ENCODE measurements at regions not wholly inside any gene's neighbourhood (a gene's known extent, or its start where the extent isn't known, plus 50 kb on each side); places are given as distances from the start of the nearest gene placed in this dataset.

DNA sequence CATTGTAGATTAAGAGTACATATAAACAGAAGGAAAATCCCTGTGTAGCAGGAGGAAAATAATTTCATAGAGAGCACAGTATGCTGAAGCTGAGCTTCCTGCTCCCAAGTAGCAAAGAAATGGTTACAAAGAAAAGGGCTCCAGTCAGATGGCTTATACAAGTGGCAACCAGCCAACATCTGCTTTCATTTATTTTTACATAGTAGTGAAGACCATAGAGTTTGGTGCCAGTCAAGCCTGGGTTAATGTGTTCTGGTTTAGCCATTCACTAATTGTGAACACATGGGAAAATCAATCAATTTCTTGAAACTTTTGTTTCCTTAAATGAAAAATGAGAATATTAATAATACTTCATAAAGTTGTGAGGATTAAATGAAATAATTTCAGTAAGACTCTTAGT lies 111.3 kb upstream of the ELOVL6 start:
- Histone ChIP-seq H3K27ac (ENCODE audit: low read depth in 1 of 2, low read length in 2 of 2) (no peak overlapping the region), H3K36me3 (ENCODE audit: control insufficient read depth in 1 of 2, insufficient read depth in 2 of 2, low read length in 1 of 2) (no peaks in the 10 kb centered on the region), H3K27me3 (ENCODE audit: control insufficient read depth in 1 of 2, insufficient read depth in 2 of 2, low read length in 1 of 2) (no peaks in the 10 kb centered on the region), H3K4me3 (ENCODE audit: low read length in 2 of 2) (no peak overlapping the region), H3K4me1 (ENCODE audit: control insufficient read depth in 1 of 2, insufficient read depth in 2 of 2, low read length in 2 of 2) (no peaks in the 10 kb centered on the region), H3K9me3 (ENCODE audit: control insufficient read depth, low read length) (no peaks in the 10 kb centered on the region)
- intact Hi-C loops (cut with DNase I): no loop called here
- ATAC-seq (ENCODE audit: low FRiP score): no peak
- DNase-seq: no peak

DNA sequence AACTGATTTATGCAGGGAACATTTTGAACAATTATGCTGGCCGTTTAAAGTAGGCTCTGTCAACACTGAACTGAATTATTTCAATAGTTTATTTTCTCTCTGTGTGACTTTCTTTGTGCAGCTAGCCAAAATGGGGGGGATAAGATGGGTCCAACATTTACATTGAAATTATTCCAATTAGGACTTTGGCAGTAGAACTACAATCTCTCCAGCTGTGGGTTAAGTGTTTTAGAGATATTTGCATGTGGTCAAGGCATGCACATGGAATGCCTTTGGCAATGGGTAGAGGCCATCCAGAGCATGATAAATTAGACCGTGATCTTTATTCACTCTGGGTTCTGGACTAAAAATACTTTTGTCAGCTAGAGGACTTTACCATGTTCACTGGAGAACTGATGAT lies 107.9 kb upstream of the ELOVL6 start:
- Histone ChIP-seq H3K9me3 (ENCODE audit: control insufficient read depth, low read length) (no peaks in the 10 kb centered on the region), H3K4me3 (ENCODE audit: low read length in 2 of 2) (no peak overlapping the region), H3K4me1 (ENCODE audit: control insufficient read depth in 1 of 2, insufficient read depth in 2 of 2, low read length in 2 of 2) (no peaks in the 10 kb centered on the region), H3K27ac (ENCODE audit: low read depth in 1 of 2, low read length in 2 of 2) (no peak overlapping the region), H3K27me3 (ENCODE audit: control insufficient read depth in 1 of 2, insufficient read depth in 2 of 2, low read length in 1 of 2) (no peaks in the 10 kb centered on the region), H3K36me3 (ENCODE audit: control insufficient read depth in 1 of 2, insufficient read depth in 2 of 2, low read length in 1 of 2) (no peaks in the 10 kb centered on the region)
- intact Hi-C loops (cut with DNase I): no loop called here
- ATAC-seq (ENCODE audit: low FRiP score) (no peak), DNase-seq (no peak)
- WGBS, 2 donors: 1 to 3% methylated on average over 2 of the region's 2 CpGs

DNA sequence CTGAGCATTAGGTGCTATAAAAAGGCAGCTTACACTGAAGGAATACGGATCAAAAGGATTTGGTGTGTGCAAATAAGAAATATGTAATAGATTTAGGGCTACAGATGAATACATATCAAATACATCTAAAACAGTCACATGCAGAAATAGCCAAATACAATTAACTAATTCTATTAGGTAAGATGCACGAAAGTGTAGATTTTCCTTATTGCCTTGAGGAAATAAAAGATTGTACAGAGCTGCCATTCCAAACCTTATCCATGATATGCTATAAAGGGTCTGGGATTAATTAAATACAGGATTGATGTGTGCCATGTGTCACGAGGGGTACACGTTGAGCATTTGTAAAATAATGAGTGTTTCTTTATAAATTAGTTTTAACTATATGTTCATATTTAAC lies 107.0 kb upstream of the ELOVL6 start:
- no peak for DNase-seq
- Histone ChIP-seq H3K4me3 (ENCODE audit: low read length in 2 of 2) (no peak overlapping the region), H3K27ac (ENCODE audit: low read depth in 1 of 2, low read length in 2 of 2) (no peak overlapping the region), H3K27me3 (ENCODE audit: control insufficient read depth in 1 of 2, insufficient read depth in 2 of 2, low read length in 1 of 2) (no peaks in the 10 kb centered on the region), H3K4me1 (ENCODE audit: control insufficient read depth in 1 of 2, insufficient read depth in 2 of 2, low read length in 2 of 2) (no peaks in the 10 kb centered on the region), H3K36me3 (ENCODE audit: control insufficient read depth in 1 of 2, insufficient read depth in 2 of 2, low read length in 1 of 2) (no peaks in the 10 kb centered on the region), H3K9me3 (ENCODE audit: control insufficient read depth, low read length) (no peaks in the 10 kb centered on the region)
- ATAC-seq (ENCODE audit: low FRiP score): no peak
- intact Hi-C loops (cut with DNase I): no loop called here
- WGBS, 2 donors: 56 to 67% methylated on average over 4 of the region's 4 CpGs

GRCh38 chr4:110296892-110297291 lies 98.5 kb upstream of the ELOVL6 start:
- WGBS, 2 donors: 80 to 82% methylated on average over 2 of the region's 2 CpGs
- intact Hi-C loops (cut with DNase I): no loop called here
- DNase-seq (no peak), ATAC-seq (ENCODE audit: low FRiP score) (no peak)
- Histone ChIP-seq H3K27ac (ENCODE audit: low read depth in 1 of 2, low read length in 2 of 2) (no peak overlapping the region), H3K4me3 (ENCODE audit: low read length in 2 of 2) (no peak overlapping the region), H3K9me3 (ENCODE audit: control insufficient read depth, low read length) (no peaks in the 10 kb centered on the region), H3K4me1 (ENCODE audit: control insufficient read depth in 1 of 2, insufficient read depth in 2 of 2, low read length in 2 of 2) (no peaks in the 10 kb centered on the region), H3K27me3 (ENCODE audit: control insufficient read depth in 1 of 2, insufficient read depth in 2 of 2, low read length in 1 of 2) (peaks cover 0 to 4% of the 10 kb centered on the region in 2 donors), H3K36me3 (ENCODE audit: control insufficient read depth in 1 of 2, insufficient read depth in 2 of 2, low read length in 1 of 2) (no peaks in the 10 kb centered on the region)

GRCh38 chr4:110294165-110294564 lies 95.8 kb upstream of the ELOVL6 start:
- WGBS, 2 donors: 75 to 78% methylated on average over 7 of the region's 7 CpGs
- ATAC-seq (ENCODE audit: low FRiP score): no peak
- Histone ChIP-seq H3K4me1 (ENCODE audit: control insufficient read depth in 1 of 2, insufficient read depth in 2 of 2, low read length in 2 of 2) (no peaks in the 10 kb centered on the region), H3K27ac (ENCODE audit: low read depth in 1 of 2, low read length in 2 of 2) (no peak overlapping the region), H3K27me3 (ENCODE audit: control insufficient read depth in 1 of 2, insufficient read depth in 2 of 2, low read length in 1 of 2) (peaks cover 0 to 2% of the 10 kb centered on the region in 2 donors), H3K9me3 (ENCODE audit: control insufficient read depth, low read length) (peaks cover 1% of the 10 kb centered on the region), H3K4me3 (ENCODE audit: low read length in 2 of 2) (no peak overlapping the region), H3K36me3 (ENCODE audit: control insufficient read depth in 1 of 2, insufficient read depth in 2 of 2, low read length in 1 of 2) (no peaks in the 10 kb centered on the region)
- intact Hi-C loops (cut with DNase I): no loop called here
- DNase-seq: no peak

- no peaks in the 10 kb centered on the region for H3K36me3 ChIP-seq (ENCODE audit: control insufficient read depth in 1 of 2, insufficient read depth in 2 of 2, low read length in 1 of 2)
- no peak for DNase-seq
- H3K4me1 ChIP-seq (ENCODE audit: control insufficient read depth in 1 of 2, insufficient read depth in 2 of 2, low read length in 2 of 2): no peaks in the 10 kb centered on the region
- peaks cover 1% of the 10 kb centered on the region for H3K9me3 ChIP-seq (ENCODE audit: control insufficient read depth, low read length)
- H3K4me3 ChIP-seq (ENCODE audit: low read length in 2 of 2): no peak overlapping the region
- H3K27me3 ChIP-seq (ENCODE audit: control insufficient read depth in 1 of 2, insufficient read depth in 2 of 2, low read length in 1 of 2): peaks cover 0 to 2% of the 10 kb centered on the region in 2 donors
- WGBS, 2 donors: 93 to 94% methylated on average over 23 of the region's 23 CpGs
- intact Hi-C loops (cut with DNase I): no loop called here
- no peak overlapping the region for H3K27ac ChIP-seq (ENCODE audit: low read depth in 1 of 2, low read length in 2 of 2)
- ATAC-seq (ENCODE audit: low FRiP score): no peak
These were observed 94.8 kb upstream of the ELOVL6 start for GRCh38 chr4:110292994-110293744.

DNA sequence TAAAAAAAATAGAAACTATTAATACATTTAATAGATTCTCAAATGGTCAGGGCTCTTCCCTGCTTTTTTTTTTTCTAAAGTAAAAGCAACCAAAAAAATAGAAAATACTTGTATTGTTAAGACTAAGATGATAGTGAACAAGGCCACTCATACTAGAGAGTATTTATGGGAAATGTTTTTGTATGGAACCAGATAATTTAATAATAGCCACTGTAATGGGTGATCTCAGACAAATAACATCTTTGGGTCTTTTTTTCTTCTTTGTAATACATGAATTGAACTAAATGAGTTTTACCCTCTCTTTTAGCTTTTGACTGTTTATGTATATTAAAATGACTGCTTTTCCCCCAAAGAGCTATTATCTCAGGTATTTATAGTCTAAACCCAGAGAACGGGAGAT lies 92.1 kb upstream of the ELOVL6 start:
- no peak for ATAC-seq (ENCODE audit: low FRiP score)
- 27 to 52% methylated on average over 1 of the region's 1 CpG for WGBS, 2 donors
- DNase-seq: no peak

GRCh38 chr4:110289601-110290100 lies 91.2 kb upstream of the ELOVL6 start:
- H3K27ac ChIP-seq (ENCODE audit: low read depth in 1 of 2, low read length in 2 of 2): no peak overlapping the region
- H3K4me1 ChIP-seq (ENCODE audit: control insufficient read depth in 1 of 2, insufficient read depth in 2 of 2, low read length in 2 of 2): no peaks in the 10 kb centered on the region
- peaks cover 1% of the 10 kb centered on the region for H3K9me3 ChIP-seq (ENCODE audit: control insufficient read depth, low read length)
- no peak for DNase-seq
- no peak for ATAC-seq (ENCODE audit: low FRiP score)
- WGBS, 2 donors: 83% methylated on average over 2 of the region's 2 CpGs
- H3K4me3 ChIP-seq (ENCODE audit: low read length in 2 of 2): no peak overlapping the region
- peaks cover 0 to 2% of the 10 kb centered on the region in 2 donors for H3K27me3 ChIP-seq (ENCODE audit: control insufficient read depth in 1 of 2, insufficient read depth in 2 of 2, low read length in 1 of 2)
- intact Hi-C loops (cut with DNase I): no loop called here
- no peaks in the 10 kb centered on the region for H3K36me3 ChIP-seq (ENCODE audit: control insufficient read depth in 1 of 2, insufficient read depth in 2 of 2, low read length in 1 of 2)

More for the DNA sequence above, 92.1 kb upstream of the ELOVL6 start:
- no peak overlapping the region for H3K27ac ChIP-seq (ENCODE audit: low read depth in 1 of 2, low read length in 2 of 2)
- H3K9me3 ChIP-seq (ENCODE audit: control insufficient read depth, low read length): peaks cover 1% of the 10 kb centered on the region
- H3K4me3 ChIP-seq (ENCODE audit: low read length in 2 of 2): no peak overlapping the region
- no peaks in the 10 kb centered on the region for H3K4me1 ChIP-seq (ENCODE audit: control insufficient read depth in 1 of 2, insufficient read depth in 2 of 2, low read length in 2 of 2)
- intact Hi-C loops (cut with DNase I): no loop called here
- H3K27me3 ChIP-seq (ENCODE audit: control insufficient read depth in 1 of 2, insufficient read depth in 2 of 2, low read length in 1 of 2): peaks cover 0 to 2% of the 10 kb centered on the region in 2 donors
- no peaks in the 10 kb centered on the region for H3K36me3 ChIP-seq (ENCODE audit: control insufficient read depth in 1 of 2, insufficient read depth in 2 of 2, low read length in 1 of 2)

- intact Hi-C loops (cut with DNase I): no loop called here
- no peak for ATAC-seq (ENCODE audit: low FRiP score)
- Histone ChIP-seq H3K9me3 (ENCODE audit: control insufficient read depth, low read length) (peaks cover 1% of the 10 kb centered on the region), H3K27me3 (ENCODE audit: control insufficient read depth in 1 of 2, insufficient read depth in 2 of 2, low read length in 1 of 2) (no peaks in the 10 kb centered on the region), H3K4me1 (ENCODE audit: control insufficient read depth in 1 of 2, insufficient read depth in 2 of 2, low read length in 2 of 2) (no peaks in the 10 kb centered on the region), H3K4me3 (ENCODE audit: low read length in 2 of 2) (no peak overlapping the region), H3K27ac (ENCODE audit: low read depth in 1 of 2, low read length in 2 of 2) (no peak overlapping the region), H3K36me3 (ENCODE audit: control insufficient read depth in 1 of 2, insufficient read depth in 2 of 2, low read length in 1 of 2) (no peaks in the 10 kb centered on the region)
- 13 to 17% methylated on average over 2 of the region's 2 CpGs for WGBS, 2 donors
- DNase-seq: no peak
These were observed 88.7 kb upstream of the ELOVL6 start for GRCh38 chr4:110287130-110287529.
